ENCODE measurements at regions not wholly inside any gene's neighbourhood (a gene's known extent, or its start where the extent isn't known, plus 50 kb on each side); places are given as distances from the start of the nearest gene placed in this dataset.
"Not testable (repeated sequence)": the region's sequence is repeated elsewhere in the genome, so short reads cannot be mapped to it uniquely, and the experiment has no call there.

DNA sequence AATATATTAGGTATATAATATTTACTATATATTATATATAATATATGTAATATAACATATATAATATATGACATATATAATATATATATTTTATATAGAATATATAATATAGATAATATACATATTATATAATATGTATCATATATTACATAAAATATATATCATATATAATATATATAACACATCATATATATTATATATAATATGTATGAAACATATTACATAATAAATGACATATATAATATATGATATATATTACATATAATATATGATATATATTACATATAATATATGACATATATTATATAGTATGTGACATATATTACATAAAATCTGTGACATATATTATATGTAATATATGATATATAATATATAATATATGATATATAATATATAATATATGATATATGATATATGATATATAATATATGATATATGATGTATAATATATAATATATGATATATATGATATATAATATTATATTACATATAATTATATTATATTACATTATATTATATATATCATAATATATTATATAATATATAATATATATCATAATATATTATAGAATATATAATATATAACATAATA is 119.5 kb upstream of the RIMBP3 start:
- Mint-ChIP-seq H3K27ac (no peak overlapping the region), H3K4me3 (no peak overlapping the region), H3K36me3 (ENCODE audit: low read depth) (no peaks in the 10 kb centered on the region), H3K27me3 (ENCODE audit: low read depth, poor library complexity) (no peaks in the 10 kb centered on the region), H3K4me1 (no peaks in the 10 kb centered on the region), H3K9me3 (peaks cover 5% of the 10 kb centered on the region)
- no peak for DNase-seq
- TF ChIP-seq, protein P1, sequence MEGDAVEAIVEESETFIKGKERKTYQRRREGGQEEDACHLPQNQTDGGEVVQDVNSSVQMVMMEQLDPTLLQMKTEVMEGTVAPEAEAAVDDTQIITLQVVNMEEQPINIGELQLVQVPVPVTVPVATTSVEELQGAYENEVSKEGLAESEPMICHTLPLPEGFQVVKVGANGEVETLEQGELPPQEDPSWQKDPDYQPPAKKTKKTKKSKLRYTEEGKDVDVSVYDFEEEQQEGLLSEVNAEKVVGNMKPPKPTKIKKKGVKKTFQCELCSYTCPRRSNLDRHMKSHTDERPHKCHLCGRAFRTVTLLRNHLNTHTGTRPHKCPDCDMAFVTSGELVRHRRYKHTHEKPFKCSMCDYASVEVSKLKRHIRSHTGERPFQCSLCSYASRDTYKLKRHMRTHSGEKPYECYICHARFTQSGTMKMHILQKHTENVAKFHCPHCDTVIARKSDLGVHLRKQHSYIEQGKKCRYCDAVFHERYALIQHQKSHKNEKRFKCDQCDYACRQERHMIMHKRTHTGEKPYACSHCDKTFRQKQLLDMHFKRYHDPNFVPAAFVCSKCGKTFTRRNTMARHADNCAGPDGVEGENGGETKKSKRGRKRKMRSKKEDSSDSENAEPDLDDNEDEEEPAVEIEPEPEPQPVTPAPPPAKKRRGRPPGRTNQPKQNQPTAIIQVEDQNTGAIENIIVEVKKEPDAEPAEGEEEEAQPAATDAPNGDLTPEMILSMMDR (IDR thresholded peaks at IDR 0.05), result no peak

- DNase-seq, result peak; percentile 6
- H3K4me3 Mint-ChIP-seq; H3K27ac Mint-ChIP-seq; H3K27me3 Mint-ChIP-seq (ENCODE audit: low read depth, poor library complexity); H3K9me3 Mint-ChIP-seq; H3K36me3 Mint-ChIP-seq (ENCODE audit: low read depth); H3K4me1 Mint-ChIP-seq: not testable (repeated sequence)
These were observed 118.7 kb upstream of the RIMBP3 start for GRCh38 chr22:18730410-18730809.
